HepG2 (cell line): ENCODE measurements at regions not wholly inside any gene's neighbourhood (a gene's known extent, or its start where the extent isn't known, plus 50 kb on each side); places are given as distances from the start of the nearest gene placed in this dataset.

ENCODE experiments used
- ATAC-seq: fragments of 200-7000 bp; cut with Tn5 transposase; 3 replicates; pipeline ENCODE4 v1.9.1; 2020; ENCODE audit warnings: mild to moderate bottlenecking, moderate library complexity
- BruUV-seq: library from RNA; stranded (reverse); fragments of 400-500 nt; replicated peaks from 2 replicates; lab custom pipeline; 2021; lab: Mats Ljungman, UMichigan
- CTCF ChIA-PET: fragments of 300-600 bp; formaldehyde crosslinking; extraction: SDS; loops from one replicate; lab custom pipeline; 2021; ENCODE audit warnings: low total read pairs, inconsistent platforms, low intra/inter-chr PET ratio; lab: Yijun Ruan, JAX
- POLR2A ChIA-PET: fragments of 350-600 bp; sonication (Branson Sonifier 250); formaldehyde crosslinking; loops from one replicate; lab custom pipeline; 2020; ENCODE audit warnings: antibody characterized with exemption, inconsistent platforms; lab: Yijun Ruan, JAX
- DNase-seq: peaks from one replicate; pipeline ENCODE4 v3.0.0-alpha.2; 2015; ENCODE audit warnings: low spot score
- FAIRE-seq: peaks from 3 replicates; lab custom pipeline; 2011; peaks lifted over from hg19 to GRCh38; lab: Jason Lieb, UNC
- H2AFZ ChIP-seq: one replicate; pipeline ENCODE4 v1.6.1; 2011; ENCODE audit warnings: low read length, inconsistent platforms
- H3K27ac ChIP-seq: fragments of 300-600 bp; 3 replicates; pipeline ENCODE4 v1.8.0; 2011; ENCODE audit warnings: mixed run types, mild to moderate bottlenecking, mixed read lengths, low read length, inconsistent platforms; ENCODE audit not compliant: insufficient read depth; ENCODE audit errors: extremely low read length
- H3K27me3 ChIP-seq, 2 experiments: fragments of 200-600 bp in 1 of 2; 2 replicates in 1 of 2; 3 replicates in 1 of 2; pipeline versions ENCODE4 v1.6.0 to v1.8.0; 2011; ENCODE audit warnings: low read length in 2 of 2, mild to moderate bottlenecking in 2 of 2, moderate library complexity in 2 of 2, inconsistent platforms in 1 of 2; ENCODE audit not compliant: insufficient read depth in 2 of 2, control insufficient read depth in 1 of 2
- H3K36me3 ChIP-seq, 2 experiments: fragments of 200-600 bp in 1 of 2; replicated peaks in 1 of 2; 2 replicates in 1 of 2; 3 replicates in 1 of 2; pipeline versions ENCODE4 v1.5.1 to v1.8.0; 2011; ENCODE audit warnings: low read length in 2 of 2, inconsistent platforms in 1 of 2; ENCODE audit not compliant: insufficient read depth in 2 of 2, control insufficient read depth in 1 of 2
- H3K4me1 ChIP-seq: 2 replicates; pipeline ENCODE4 v1.5.1; 2012; ENCODE audit warnings: low read length, inconsistent platforms; ENCODE audit not compliant: insufficient read depth
- H3K4me2 ChIP-seq: 2 replicates; pipeline ENCODE4 v1.6.0; 2011; ENCODE audit warnings: low read depth, low read length, inconsistent platforms
- H3K4me3 ChIP-seq, 3 experiments: fragments of 200-600 bp in 1 of 3; sonication (generic), shearing (Covaris generic) in 1 of 3; replicated peaks in 1 of 3; 2 replicates each; pipeline ENCODE4 v1.5.1; 2011 to 2016; ENCODE audit warnings: low read length in 3 of 3, inconsistent platforms in 2 of 3, low read depth in 2 of 3, mild to moderate bottlenecking in 2 of 3, control low read depth in 1 of 3, mixed read lengths in 1 of 3; ENCODE audit not compliant: insufficient read depth in 1 of 3
- H3K79me2 ChIP-seq: one replicate; pipeline ENCODE4 v1.6.1; 2011; ENCODE audit warnings: low read length, inconsistent platforms; ENCODE audit not compliant: insufficient read depth
- H3K9ac ChIP-seq: 2 replicates; pipeline ENCODE4 v1.6.0; 2011; ENCODE audit warnings: mild to moderate bottlenecking, low read depth, low read length, inconsistent platforms; ENCODE audit not compliant: insufficient read depth
- H3K9me3 ChIP-seq: 2 replicates; pipeline ENCODE4 v1.5.1; 2012; ENCODE audit warnings: mild to moderate bottlenecking, low read length
- H4K20me1 ChIP-seq: 2 replicates; pipeline ENCODE4 v1.6.0; 2011; ENCODE audit warnings: inconsistent platforms, mild to moderate bottlenecking, low read length, moderate library complexity; ENCODE audit not compliant: insufficient read depth
- EHMT2 ChIP-seq: fragments of 200-600 bp; sonication (generic); IDR thresholded peaks from 2 replicates; pipeline ENCODE4 v1.7.0; 2017; ENCODE audit warnings: antibody characterized with exemption, low read depth, low read length, borderline replicate concordance
- GPN1 ChIP-seq: sonication (generic); formaldehyde crosslinking; IDR thresholded peaks from 2 replicates; pipeline ENCODE4 v1.5.1; 2020; ENCODE audit warnings: missing genetic modification reagents, borderline replicate concordance
- KLF12 ChIP-seq: sonication (generic); formaldehyde crosslinking; IDR thresholded peaks from 2 replicates; pipeline ENCODE4 v1.4.0; 2020; ENCODE audit warnings: missing genetic modification reagents, borderline replicate concordance
- MAFG ChIP-seq: sonication (generic); formaldehyde crosslinking; IDR thresholded peaks from 2 replicates; pipeline ENCODE4 v1.5.1; 2020; ENCODE audit warnings: mild to moderate bottlenecking, missing genetic modification reagents
- MED1 ChIP-seq: sonication (generic); formaldehyde crosslinking; IDR thresholded peaks from 2 replicates; pipeline ENCODE4 v1.4.0; 2020; ENCODE audit warnings: missing genetic modification reagents
- MXI1 ChIP-seq: IDR thresholded peaks from 3 replicates; pipeline ENCODE4 v1.6.1; 2012; ENCODE audit warnings: low read depth, low read length, inconsistent platforms, borderline replicate concordance
- NR2C2 ChIP-seq: sonication (generic); formaldehyde crosslinking; IDR thresholded peaks from 2 replicates; pipeline ENCODE4 v1.4.0; 2020; ENCODE audit warnings: missing genetic modification reagents, mild to moderate bottlenecking, moderate library complexity, borderline replicate concordance
- PCBP1 ChIP-seq: fragments of 200-400 bp; formaldehyde crosslinking; IDR thresholded peaks from 2 replicates; pipeline ENCODE4 v1.6.1; 2017; ENCODE audit warnings: mild to moderate bottlenecking, low read depth, low read length, borderline replicate concordance
- SMYD3 ChIP-seq: sonication (generic); formaldehyde crosslinking; IDR thresholded peaks from 2 replicates; pipeline ENCODE4 v1.8.1; 2023; ENCODE audit warnings: mild to moderate bottlenecking, missing genetic modification reagents
- STAT5B ChIP-seq: sonication (generic); formaldehyde crosslinking; IDR thresholded peaks from 2 replicates; pipeline ENCODE4 v1.4.0; 2020; ENCODE audit warnings: missing genetic modification reagents
- ZFP36L2 ChIP-seq: sonication (generic); formaldehyde crosslinking; IDR thresholded peaks from 2 replicates; pipeline ENCODE4 v1.4.0; 2020; ENCODE audit warnings: missing genetic modification reagents
- ZNF224 ChIP-seq: sonication (generic); formaldehyde crosslinking; IDR thresholded peaks from 2 replicates; pipeline ENCODE4 v1.5.0; 2020; ENCODE audit warnings: mild to moderate bottlenecking, missing genetic modification reagents
- ZNF446 ChIP-seq: sonication (generic); formaldehyde crosslinking; IDR thresholded peaks from 2 replicates; pipeline ENCODE4 v1.5.0; 2020; ENCODE audit warnings: mild to moderate bottlenecking, missing genetic modification reagents
- ZNF776 ChIP-seq: sonication (generic); formaldehyde crosslinking; IDR thresholded peaks from 2 replicates; pipeline ENCODE4 v1.4.0; 2020; ENCODE audit warnings: mild to moderate bottlenecking, missing genetic modification reagents
- ZNF790 ChIP-seq: sonication (generic); formaldehyde crosslinking; IDR thresholded peaks from 2 replicates; pipeline ENCODE4 v1.8.0; 2022; ENCODE audit warnings: missing genetic modification reagents, mild to moderate bottlenecking, borderline replicate concordance
- ZNF83 ChIP-seq: sonication (generic); formaldehyde crosslinking; IDR thresholded peaks from 2 replicates; pipeline ENCODE4 v1.4.0; 2020; ENCODE audit warnings: missing genetic modification reagents, mild to moderate bottlenecking, borderline replicate concordance
- WGBS: methylation state at CpG from one replicate; pipeline ENCODE4 v1.1.6; 2017; ENCODE audit warnings: low lambda C conversion rate; 5-methylcytosine and 5-hydroxymethylcytosine counted together
- in situ Hi-C: cut with HindIII; loops from 2 replicates; pipeline ENCODE4 v1.10.0; 2017; ENCODE audit warnings: low pct_unique_long_range_greater_than_20kb; ENCODE audit not compliant: extremely low pct_ligation_motif_present
- intact Hi-C: fragments of 100-400 bp; cut with micrococcal nuclease; formaldehyde crosslinking; loops from one replicate; pipeline ENCODE4 v1.10.0; 2022; ENCODE audit not compliant: unreplicated experiment
- TF ChIP-seq, protein P1 (sequence below): sonication (generic); formaldehyde crosslinking; IDR thresholded peaks from 2 replicates; pipeline ENCODE4 v1.4.0; 2020; ENCODE audit warnings: missing genetic modification reagents
- TF ChIP-seq, protein P2 (sequence below): sonication (generic); formaldehyde crosslinking; IDR thresholded peaks from 2 replicates; pipeline ENCODE4 v1.5.0; 2020; ENCODE audit warnings: missing genetic modification reagents
- TF ChIP-seq, protein P3 (sequence below): IDR thresholded peaks from 2 replicates; pipeline ENCODE4 v1.6.1; 2016; ENCODE audit warnings: missing genetic modification reagents, missing compliant biosample characterization
- TF ChIP-seq, protein P4 (sequence below): sonication (generic); formaldehyde crosslinking; IDR thresholded peaks from 2 replicates; pipeline ENCODE4 v1.9.0; 2021; ENCODE audit warnings: missing genetic modification reagents, borderline replicate concordance

DNA sequence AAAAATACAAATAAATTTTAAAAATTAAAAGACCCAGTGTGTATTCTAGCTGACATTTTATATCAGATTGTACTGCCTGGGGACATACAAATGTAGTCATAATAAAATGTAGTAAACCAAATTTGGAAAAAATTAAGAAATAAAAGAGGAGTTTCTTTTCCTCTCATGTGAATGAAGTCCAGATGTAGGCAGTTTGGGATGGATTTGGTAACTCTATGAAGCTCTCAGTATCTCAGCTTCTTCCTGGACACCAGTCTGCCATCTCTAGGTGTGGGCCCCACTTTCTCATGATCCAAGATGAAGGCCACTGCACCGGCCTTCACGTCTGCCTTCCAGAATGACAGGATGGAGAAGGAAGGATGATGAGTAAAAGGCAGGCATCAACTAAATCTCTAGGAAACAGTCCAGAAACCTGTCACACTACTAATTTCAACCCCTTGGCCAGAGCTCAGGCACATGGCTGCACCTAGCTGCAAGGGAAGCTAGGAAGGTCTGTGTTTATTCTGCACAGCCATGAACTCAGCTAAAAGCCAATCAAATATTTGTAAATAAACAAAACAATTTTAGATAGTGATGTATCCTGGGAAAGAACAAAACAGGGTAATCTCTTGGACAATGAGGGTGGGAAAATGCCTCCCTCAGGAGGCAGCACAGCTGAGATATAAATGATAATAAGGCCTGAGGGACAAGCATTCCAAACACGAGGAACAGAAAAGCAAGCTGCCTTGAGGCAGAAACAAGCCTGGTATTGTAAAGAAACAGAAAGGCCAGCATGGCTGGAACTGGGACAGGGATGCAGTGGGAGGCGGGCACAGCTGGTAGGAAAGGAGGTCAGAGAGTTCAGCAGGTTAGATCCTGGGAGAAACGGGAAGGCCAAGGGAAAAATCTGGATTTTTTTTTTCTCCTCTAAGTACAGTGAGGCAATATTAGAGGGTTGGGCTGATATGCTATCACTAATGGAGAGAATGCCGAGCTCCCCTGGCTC lies 88.5 kb upstream of the PTPN1 start:
- FAIRE-seq = no peak
- Histone ChIP-seq H3K79me2 (no peaks in the 10 kb centered on the region), H3K4me1 (peaks cover 85% of the 10 kb centered on the region), H3K9ac (peak overlapping the region; percentile 35; the same call in 1 of the 2 replicates), H4K20me1 (no peaks in the 10 kb centered on the region), H3K4me3 (peak overlapping the region in 1 of 3 experiments; percentile 57; a peak in 1 of 6 replicates), H3K9me3 (no peaks in the 10 kb centered on the region), H3K4me2 (peak overlapping the region; percentile 74), H3K27ac (peak overlapping the region; percentile 57), H3K27me3 (no peaks in the 10 kb centered on the region), H2AFZ (no peak overlapping the region), H3K36me3 (no peaks in the 10 kb centered on the region)
- 40% methylated on average over 6 of the region's 6 CpGs for WGBS
- DNase-seq = no peak
- ChIA-PET CTCF (no interaction called here), POLR2A (interaction anchor here (1.0 to 7.8 kb wide), 14 partner anchors 8 to 268 kb away, joined by 3 to 79 read pairs (median 13); partner anchors contain the start of genes CEBPB and PEDS1)
- ATAC-seq = no peak
- no TSS peak for BruUV-seq
- intact Hi-C loops = no loop called here
- in situ Hi-C loops = no loop called here
- TF ChIP-seq ZNF776 (CRISPR knock-in tag) (no peak), STAT5B (CRISPR knock-in tag) (no peak), MED1 (CRISPR knock-in tag) (no peak), KLF12 (CRISPR knock-in tag) (no peak), GPN1 (CRISPR knock-in tag) (no peak), ZNF224 (CRISPR knock-in tag) (no peak), ZNF790 (CRISPR knock-in tag) (no peak), ZFP36L2 (CRISPR knock-in tag) (no peak; the same call in 1 of the 2 replicates), SMYD3 (CRISPR knock-in tag) (no peak), MAFG (no peak), ZNF446 (CRISPR knock-in tag) (no peak), ZNF83 (CRISPR knock-in tag) (no peak), EHMT2 (no peak), NR2C2 (no peak), MXI1 (no peak), PCBP1 (no peak)
- TF ChIP-seq, protein P1, sequence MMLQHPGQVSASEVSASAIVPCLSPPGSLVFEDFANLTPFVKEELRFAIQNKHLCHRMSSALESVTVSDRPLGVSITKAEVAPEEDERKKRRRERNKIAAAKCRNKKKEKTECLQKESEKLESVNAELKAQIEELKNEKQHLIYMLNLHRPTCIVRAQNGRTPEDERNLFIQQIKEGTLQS (CRISPR knock-in tag) = no peak
- TF ChIP-seq, protein P2, sequence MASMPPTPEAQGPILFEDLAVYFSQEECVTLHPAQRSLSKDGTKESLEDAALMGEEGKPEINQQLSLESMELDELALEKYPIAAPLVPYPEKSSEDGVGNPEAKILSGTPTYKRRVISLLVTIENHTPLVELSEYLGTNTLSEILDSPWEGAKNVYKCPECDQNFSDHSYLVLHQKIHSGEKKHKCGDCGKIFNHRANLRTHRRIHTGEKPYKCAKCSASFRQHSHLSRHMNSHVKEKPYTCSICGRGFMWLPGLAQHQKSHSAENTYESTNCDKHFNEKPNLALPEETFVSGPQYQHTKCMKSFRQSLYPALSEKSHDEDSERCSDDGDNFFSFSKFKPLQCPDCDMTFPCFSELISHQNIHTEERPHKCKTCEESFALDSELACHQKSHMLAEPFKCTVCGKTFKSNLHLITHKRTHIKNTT (CRISPR knock-in tag) = no peak
- TF ChIP-seq, protein P3, sequence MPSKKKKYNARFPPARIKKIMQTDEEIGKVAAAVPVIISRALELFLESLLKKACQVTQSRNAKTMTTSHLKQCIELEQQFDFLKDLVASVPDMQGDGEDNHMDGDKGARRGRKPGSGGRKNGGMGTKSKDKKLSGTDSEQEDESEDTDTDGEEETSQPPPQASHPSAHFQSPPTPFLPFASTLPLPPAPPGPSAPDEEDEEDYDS (CRISPR knock-in tag) = no peak
- TF ChIP-seq, protein P4, sequence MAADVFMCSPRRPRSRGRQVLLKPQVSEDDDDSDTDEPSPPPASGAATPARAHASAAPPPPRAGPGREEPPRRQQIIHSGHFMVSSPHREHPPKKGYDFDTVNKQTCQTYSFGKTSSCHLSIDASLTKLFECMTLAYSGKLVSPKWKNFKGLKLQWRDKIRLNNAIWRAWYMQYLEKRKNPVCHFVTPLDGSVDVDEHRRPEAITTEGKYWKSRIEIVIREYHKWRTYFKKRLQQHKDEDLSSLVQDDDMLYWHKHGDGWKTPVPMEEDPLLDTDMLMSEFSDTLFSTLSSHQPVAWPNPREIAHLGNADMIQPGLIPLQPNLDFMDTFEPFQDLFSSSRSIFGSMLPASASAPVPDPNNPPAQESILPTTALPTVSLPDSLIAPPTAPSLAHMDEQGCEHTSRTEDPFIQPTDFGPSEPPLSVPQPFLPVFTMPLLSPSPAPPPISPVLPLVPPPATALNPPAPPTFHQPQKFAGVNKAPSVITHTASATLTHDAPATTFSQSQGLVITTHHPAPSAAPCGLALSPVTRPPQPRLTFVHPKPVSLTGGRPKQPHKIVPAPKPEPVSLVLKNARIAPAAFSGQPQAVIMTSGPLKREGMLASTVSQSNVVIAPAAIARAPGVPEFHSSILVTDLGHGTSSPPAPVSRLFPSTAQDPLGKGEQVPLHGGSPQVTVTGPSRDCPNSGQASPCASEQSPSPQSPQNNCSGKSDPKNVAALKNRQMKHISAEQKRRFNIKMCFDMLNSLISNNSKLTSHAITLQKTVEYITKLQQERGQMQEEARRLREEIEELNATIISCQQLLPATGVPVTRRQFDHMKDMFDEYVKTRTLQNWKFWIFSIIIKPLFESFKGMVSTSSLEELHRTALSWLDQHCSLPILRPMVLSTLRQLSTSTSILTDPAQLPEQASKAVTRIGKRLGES (CRISPR knock-in tag) = no peak
